ENCODE measurements at regions not wholly inside any gene's neighbourhood (a gene's known extent, or its start where the extent isn't known, plus 50 kb on each side); places are given as distances from the start of the nearest gene placed in this dataset.
"Not testable (repeated sequence)": the region's sequence is repeated elsewhere in the genome, so short reads cannot be mapped to it uniquely, and the experiment has no call there.

DNA sequence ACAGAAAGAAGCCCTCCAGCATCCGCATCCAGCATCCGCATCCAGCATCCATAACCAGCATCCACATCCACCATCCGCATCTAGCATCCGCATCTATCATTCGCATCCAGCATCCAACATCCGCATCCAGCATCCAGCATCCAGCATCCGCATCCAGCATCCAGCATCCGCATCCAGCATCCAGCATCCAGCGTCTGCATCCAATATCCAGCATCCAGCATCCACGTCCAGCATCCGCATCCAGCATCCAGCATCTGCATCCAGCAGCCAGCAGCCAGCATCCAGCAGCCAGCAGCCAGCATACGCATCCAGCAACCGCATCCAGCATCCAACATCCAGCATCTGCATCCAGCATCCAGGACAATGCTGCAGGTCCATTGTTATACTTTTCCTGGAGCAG lies 671.0 kb upstream of the C16orf82 start:
- no peak for DNase-seq

DNA sequence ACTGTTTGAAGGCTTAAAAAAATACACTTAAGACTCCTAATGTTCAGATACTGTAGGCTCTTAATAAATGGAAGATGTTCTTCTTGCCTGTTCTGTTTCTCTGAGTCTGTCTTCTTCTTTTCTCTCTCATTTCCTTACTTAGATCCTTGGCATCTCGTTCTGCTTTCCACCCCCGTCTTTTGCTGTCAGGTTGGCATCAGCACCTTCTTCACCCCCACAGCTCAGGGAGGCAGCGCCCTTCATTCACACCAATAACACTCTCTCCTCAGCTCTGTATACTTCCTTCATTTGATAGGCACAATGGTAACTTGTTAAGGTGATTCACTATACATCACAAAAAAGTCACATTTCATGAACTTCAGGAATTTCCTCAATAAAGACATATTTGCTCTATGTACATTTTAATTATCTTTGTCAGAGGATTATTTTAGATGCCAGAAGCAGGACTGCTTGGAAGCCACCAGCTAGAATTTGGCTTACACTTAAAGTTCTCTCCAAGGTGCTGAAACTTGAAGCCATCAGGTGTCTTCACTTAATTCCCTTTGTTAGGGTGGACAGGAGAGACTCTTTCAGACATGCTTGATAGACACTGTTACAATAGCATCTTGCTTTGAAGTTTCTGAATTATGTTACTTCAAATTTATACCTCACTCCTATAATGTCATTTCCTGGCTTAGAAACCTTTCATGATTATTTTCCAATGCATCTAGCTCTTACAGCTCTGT lies 670.1 kb upstream of the C16orf82 start:
- DNase-seq = no peak

DNA sequence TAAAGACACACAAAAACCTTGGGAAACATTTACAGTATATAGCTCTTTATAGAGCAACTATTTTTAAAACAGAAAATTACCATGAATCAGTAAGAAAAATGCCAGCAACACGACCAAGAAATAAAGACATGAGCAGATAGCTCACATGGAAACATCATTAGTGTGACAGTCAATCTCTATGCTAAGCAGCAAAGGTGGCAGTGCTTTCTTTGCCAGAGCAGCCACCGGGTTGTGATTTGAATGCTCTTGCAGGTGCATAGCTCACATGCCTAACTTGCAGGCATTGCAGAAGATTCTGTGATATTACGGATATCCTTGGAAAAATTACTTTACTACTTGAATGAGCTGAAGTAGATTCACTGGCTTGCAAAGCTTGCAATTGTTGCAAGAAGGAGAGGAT lies 652.9 kb upstream of the C16orf82 start:
- no peak for DNase-seq

DNA sequence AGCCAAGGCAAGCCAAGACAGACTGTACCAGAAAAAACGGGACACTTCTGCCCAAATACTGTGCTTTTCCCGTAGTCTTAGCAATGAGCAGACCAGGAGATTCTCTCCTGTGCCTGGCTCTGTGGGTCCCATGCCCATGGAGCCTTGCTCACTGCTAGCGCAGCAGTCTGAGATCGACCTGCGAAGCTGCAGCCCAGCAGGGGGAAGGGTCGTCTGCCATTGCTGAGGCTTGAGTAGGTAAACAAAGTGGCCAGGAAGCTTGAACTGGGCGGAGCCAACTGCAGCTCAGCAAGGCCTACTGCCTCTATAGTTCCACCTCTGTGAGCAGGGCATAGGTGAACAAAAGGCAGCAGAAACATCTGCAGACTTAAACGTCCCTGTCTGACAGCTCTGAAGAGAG lies 647.3 kb upstream of the C16orf82 start:
- not testable (repeated sequence) for DNase-seq

DNA sequence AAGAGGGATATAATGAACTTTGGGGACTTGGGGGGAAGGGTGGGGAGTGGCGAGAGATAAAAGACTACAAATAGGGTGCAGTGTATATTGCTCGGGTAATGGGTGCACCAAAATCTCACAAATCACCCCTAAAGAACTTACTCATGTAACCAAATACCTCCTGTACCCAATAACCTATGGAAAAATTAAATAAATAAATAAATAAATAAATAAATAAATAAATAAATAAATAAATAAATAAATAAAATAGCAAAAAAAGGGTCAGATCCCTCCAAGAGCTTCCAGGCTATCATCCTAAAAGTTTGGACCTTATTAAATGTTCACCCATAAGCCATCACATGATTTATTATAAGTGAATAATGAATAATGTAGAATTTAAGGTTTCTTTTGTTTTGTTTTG lies 636.1 kb upstream of the C16orf82 start:
- DNase-seq = no peak

DNA sequence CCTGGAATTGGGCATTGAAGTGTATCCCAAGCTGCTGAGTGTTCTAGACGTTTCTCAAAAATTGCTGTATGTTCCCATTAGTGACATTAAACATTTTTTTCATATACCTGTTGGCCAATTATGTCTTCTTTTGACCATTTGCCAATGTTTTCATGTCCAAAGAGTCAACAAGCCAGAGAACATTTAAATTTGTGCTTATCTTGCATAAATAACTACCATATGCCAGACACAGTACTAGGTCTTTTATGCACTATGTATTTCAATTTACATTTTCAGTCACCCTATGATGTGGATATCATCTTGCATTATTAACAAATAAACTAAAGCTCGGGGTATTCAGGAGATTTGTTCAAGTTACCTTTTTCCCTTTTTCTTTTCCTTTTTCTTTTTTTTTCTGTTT lies 632.9 kb upstream of the C16orf82 start:
- DNase-seq = no peak

DNA sequence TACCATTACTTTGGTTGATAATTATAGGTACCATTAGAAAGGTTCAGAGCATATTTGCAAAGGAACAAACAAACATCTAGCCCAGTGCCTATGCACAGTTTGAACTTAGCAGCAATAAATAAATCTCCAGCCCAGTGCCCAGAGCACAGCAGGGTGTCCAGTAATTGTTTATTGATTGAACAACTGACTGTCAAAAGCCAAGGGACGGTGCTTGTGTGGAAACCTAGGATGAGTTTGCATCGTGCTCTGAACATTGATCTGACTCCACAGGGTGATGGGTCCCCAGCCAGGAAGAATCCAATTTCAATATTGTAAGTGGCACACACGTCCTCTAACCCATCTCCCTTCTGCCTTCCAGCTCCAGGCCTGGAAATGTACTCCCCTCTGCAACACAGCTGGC lies 625.5 kb upstream of the C16orf82 start:
- no peak for DNase-seq

DNA sequence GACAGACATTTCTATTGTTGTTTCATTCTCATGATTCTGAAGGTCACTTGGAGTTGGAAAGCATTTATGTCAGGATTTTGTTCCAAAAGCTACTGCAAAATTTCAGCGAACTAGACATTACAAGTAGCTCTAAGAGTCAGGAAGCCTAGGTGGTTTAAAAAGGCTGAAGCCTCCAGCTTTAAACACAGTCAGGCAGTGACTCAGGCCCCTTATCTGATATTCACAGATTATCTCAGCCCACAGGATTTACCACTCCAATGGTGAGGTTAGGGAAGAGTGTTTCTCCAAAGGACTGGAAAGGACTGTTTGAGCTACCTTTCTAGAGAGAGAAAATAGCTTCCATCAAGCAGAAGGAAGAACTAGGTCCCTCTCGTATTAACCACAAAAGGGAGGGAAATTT lies 624.4 kb upstream of the C16orf82 start:
- DNase-seq = no peak

DNA sequence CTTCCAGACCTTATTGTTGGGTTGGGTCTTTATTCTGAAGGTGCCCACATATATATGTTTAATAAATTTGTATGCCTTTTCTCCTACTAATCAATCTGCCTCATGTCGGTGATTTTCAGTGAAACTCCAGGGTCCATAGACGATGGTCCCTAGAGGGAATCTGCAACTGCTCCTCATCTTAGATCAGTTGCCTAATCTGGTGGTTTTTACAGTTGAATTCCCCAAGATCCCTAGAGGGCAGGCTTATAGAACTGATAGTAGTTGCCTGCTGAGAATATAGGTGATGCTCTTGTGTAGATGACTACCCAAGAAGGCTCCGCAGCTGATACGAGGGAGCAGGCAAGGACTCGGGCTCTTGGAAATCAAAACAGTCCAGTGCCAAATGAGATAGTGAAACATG lies 619.2 kb upstream of the C16orf82 start:
- DNase-seq = no peak

DNA sequence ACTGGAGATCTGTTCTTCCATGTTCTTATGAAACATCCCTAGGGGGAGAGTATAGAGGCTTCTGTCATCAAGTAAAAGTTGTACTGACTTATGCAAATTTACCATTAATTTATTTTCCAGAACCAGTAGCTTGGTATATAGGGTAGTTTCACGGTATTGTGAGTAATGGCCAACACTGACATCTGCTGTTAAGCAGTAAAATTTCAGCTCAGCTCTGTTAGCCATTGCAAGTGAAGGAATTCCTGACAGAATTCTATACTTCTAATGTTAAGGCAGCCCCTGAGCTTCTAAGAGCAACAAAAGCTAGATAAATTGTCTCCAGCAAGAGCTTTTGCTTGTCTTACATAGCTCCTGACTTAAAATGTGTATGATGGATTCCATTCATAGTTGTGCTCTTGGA lies 613.5 kb upstream of the C16orf82 start:
- DNase-seq = no peak

DNA sequence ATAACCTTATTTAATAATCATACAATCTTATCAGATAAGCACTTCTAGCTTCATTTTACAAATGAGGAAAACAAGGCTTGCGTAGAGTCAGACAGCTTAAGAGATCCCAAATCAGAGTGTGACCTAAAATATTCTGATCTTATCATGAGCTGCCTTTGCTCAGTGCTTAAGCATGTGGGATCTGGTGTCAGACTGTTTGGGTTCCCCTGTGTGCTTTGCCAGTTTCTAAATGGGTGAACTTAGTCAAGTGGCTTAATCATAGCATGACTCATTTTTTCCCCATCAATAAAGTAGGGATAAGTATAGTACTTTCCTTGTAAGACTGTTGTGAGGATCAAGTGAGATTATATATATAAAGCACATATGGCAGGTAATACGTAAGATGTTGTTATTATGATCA lies 612.6 kb upstream of the C16orf82 start:
- no peak for DNase-seq

DNA sequence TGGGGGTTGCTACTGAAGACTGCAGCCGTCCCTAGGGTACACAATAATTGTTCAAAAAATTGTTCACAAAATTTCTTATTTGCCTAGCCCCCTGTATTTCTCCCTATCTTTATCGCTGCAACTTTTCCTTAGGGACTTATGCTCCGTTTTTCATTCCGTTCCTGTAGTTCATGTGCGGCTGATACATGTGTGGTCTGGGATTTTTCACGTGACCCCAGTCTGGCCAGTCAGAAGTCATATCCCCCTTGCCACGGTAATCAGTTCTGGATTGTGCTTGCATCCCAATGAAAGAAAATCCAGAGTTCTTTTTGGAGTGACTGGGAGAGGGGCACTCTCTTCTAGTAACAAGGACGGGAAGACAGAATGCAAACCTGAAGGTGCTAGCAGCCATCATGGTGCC lies 610.7 kb upstream of the C16orf82 start:
- no peak for DNase-seq

DNA sequence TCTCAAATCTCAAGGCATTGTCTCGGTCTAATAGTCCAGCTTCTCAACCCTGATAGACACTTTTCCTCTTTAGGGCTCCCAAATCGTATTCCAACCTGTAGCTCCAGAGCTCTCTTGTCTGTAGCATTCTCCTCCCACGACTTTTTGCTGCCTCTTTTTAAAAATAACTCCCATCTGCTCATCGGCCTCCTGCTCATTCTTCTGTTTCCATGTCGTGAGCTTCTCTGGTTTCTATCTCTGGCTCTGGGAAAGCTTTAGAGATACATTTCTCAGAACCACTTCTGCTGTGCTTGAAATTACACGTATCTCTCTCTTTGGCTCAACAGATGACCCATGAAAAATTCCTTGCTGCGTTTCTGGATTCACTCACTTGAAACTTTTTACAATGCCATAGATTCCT lies 609.6 kb upstream of the C16orf82 start:
- DNase-seq = no peak

DNA sequence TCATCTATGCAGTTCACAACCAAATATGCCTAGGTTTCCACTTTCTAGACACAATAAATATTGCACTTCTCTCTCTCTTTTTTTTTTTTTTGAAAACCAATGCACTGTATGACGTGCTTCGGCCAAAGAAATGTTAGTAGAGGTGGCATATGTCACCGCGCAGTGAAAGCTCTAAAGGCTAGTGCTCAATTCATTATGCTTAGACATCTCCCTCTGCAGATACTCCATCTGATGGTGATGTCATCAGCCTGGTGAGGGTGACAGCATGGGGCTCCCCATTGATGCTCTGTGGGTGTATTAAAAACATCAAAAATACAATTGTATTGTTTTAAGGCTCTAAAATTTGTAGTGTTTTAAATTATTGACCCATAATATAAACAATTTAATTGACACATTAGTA lies 608.8 kb upstream of the C16orf82 start:
- no peak for DNase-seq

DNA sequence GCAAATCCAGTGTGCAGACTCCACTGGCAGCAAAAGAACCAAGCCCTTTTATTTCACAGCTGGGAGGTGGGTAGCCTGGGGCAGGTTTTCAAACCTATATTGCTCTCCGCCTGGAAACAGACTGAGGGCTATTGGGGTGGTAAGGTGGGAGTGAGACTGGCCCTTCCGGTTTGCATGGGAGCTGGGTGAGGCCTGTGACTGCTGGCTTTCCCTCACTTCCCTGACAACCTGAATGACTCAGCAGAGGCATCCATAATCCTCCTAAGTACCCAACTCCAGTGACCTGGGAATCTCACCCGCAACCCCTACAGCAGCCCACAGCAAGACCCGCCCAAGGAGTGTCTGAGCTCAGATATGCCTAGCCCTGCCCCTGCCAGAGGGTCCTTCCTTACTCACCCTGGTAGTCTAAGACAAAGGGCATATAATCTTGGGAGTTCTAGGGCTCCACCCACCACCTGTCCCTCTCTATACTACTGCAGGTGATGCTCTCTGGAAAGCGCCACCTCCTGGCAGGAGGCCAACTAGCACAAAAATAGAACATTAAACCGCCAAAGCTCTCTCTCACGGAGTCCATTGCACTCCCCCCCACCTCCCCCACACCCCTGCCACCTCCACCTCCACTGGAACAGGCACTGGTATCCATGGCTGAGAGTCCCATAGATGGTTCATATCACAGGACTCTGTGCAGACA lies 602.0 kb upstream of the C16orf82 start:
- no peak for DNase-seq

DNA sequence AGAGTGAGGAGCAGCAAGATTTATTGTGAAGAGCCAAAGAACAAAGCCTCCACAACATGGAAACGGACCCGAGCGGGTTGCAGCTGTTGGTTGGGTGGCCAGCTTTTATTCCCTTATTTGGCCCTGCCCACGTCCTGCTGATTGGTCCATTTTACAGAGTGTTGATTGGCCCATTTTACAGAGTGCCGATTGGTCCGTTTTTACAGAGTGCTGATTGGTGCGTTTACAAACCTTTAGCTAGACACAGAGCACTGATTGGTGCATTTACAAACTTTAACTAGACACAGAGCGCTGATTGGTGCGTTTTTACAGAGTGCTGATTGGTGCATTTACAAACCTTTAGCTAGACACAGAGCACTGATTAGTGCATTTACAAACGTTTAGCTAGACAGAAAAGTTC lies 592.3 kb upstream of the C16orf82 start:
- DNase-seq = not testable (repeated sequence)

DNA sequence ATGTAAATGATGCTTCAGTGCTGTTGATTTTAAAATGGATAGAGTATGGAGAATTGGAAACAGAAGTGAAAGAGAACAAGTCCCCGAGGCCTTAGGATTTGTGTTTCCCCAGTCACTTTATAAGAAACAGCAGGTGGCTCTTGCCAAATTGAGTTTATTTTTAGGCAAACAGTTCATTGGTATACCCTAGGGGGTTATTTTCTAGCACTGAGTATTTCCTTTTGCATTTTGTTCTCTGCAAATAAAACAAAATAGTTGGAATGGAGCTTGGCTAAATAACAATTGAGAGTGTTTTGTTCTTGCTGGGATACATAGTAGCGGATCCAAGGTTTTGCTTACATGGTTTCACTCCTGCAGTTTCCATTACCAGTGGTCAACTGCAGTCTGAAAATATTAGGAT lies 591.1 kb upstream of the C16orf82 start:
- no peak for DNase-seq

DNA sequence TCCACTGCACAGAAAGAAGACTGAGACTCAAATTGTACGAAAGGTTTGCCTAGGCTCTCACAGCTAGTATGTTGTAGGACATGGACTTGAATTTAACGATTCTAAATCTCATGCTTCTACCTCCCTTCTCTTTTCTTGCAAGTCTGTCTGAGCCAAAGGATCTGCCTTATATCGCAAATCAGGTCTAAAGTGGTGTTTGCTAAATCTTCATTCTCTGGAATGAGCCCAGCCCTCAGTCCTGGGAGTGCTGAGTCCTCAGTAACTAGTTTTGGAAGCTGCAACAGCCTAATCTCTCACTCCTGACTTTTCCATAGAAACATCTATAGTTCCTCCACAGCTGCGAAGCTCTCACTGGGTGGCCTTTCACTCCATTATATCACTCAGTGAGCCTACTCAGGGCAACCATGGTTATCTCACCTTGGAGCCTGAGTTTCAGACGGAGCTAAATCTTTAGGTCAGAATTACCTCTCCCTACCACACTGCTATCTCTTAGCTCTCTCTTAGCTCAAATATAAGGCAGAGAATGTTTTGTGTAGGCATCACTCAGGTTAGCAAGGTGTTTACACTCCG lies 575.5 kb upstream of the C16orf82 start:
- DNase-seq = no peak

DNA sequence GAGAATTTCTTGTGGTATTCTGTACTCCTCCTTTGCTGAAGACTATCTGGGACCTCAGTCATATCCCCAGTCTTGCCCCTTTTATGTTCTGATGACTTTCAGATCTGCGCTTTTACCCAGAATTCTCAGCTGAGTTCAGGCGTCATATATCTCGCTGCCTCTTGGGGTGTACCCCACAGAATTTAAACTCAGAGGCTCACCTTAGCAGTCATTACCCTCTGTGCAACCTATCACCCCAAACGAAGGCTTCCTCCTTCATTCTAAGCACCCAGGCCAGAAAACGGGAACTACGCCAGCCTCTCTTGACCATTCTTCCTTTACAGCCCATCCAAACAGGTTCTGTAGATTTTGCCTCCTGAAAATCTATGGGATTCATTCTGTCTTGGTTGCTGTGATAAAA lies 574.8 kb upstream of the C16orf82 start:
- DNase-seq = no peak

DNA sequence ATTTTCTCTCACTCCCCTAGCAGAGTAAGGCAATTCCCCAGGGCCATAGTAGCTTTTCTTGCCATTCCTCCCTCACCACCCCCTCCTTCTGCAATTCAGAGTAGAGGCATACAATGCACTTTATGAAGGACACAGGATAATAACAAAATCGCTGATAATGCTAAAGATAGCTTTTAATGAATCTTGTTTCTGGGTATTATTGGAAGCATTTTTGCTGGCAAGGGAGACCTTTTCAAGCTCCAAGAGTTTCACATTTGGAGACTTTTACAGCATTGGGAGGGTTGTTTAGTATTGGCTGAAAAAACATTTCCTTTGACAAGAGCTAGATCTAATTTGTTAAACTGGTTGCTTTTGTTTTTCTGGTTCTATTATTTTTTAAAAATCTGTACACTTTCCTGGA lies 573.0 kb upstream of the C16orf82 start:
- no peak for DNase-seq

DNA sequence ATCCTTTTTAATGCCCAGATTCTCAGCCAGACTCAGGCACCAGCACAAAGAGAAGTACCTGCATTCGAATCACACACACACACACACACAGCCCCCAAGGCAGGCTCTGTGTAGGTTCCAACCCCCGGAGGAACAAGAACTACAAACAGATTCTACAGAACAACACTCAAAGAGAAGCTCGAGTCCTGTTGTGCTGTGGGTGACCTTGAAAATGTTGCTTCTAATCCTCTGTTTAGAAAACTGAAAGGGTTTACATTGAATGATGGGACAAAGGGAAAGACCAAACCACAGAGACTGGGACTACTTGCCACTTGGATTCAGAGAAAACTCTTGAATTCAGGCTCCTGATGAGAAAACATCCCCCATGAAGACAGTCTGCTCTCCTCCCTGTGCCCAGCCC lies 568.8 kb upstream of the C16orf82 start:
- DNase-seq = no peak

DNA sequence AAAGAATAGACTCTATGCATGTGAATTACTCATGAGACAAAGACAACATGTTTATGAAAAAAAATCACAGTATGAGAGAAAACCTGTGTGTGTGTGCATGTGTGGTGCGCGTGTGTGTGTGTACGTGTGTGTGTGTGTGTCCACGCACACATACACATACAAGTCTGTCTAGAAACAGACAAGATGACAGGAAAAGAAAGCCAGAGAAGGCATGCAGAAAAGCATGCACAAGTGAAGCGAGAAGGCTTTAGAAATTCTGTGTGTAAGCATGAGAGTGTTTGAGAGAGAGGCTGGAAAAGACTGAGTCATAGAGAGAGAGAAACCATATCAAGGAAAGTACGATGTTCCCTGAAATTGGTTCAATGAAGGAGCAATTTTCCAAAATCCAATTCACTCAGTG lies 566.4 kb upstream of the C16orf82 start:
- no peak for DNase-seq

DNA sequence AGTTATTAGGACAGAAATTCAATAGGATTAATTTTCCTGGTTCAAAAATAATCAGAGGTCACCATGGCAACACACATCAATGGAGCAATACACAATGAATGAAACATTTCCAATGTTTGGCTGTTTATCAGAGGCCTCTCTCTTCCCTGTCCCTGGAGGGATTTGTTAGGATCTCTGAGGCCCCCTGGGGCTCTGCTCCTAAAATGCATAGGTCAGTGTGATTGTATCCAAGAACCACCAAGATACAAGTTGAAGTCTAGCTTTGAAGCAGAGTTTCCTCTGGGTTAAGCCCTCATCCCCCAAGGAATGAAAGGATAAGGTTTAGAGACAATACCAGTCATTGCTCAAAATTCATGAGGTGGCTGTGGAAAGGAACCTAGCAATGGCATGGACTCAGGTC lies 561.2 kb upstream of the C16orf82 start:
- DNase-seq = no peak

DNA sequence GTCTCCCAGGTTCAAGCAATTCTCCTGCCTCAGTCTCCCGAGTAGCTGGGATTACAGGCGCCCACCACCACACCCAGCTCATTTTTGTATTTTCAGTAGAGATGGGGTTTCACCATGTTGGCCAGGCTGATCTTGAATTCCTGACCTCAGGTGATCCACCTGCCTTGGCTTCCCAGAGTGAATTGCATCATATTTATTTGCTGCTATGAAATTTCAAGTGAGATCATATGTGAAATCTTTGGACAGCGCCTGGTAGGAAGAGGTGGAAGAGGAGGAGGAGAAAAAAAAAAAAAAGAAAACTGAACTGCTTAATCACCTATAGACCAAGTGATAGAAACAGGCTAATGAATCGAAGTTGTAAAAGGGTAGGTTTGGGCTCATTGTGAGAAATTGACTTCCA lies 557.8 kb upstream of the C16orf82 start:
- DNase-seq = not testable (repeated sequence)

DNA sequence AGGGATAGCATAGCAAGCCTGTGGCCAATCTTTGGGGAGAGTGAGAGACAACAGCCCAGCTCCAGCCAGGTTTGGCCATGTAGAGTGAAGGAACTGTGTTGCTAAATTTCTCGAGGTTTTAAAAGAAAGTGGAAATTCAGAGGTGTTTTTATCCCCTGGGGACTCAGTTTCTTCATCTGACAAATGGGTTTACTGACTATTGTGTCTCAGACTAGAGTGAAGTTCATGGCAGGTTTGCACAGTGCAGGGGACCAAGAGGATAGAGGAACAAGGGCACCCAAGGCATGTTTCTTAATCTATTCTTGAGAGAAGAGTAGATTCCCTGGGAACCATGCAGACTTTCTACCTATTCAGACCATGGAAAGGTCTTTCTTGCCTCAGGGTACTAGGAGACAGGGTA lies 555.8 kb upstream of the C16orf82 start:
- no peak for DNase-seq

Data from activated effector memory CD4-positive, alpha-beta T cell treated with anti-CD3 and anti-CD28 coated beads, Interleukin-2, amount 50 U/mL, for 16 hours (primary cell).